OCI-LY3 (cell line): ENCODE measurements at regions not wholly inside any gene's neighbourhood (a gene's known extent, or its start where the extent isn't known, plus 50 kb on each side); places are given as distances from the start of the nearest gene placed in this dataset.

Source experiments
- EZH2phosphoT487 ChIP-seq: fragments of 200-600 bp; shearing (Covaris generic); IDR thresholded peaks from 2 replicates; pipeline ENCODE4 v1.6.1; 2018; ENCODE audit warnings: antibody characterized with exemption, mixed run types, low read depth
- TF ChIP-seq, protein P1 (sequence below): fragments of 200-600, 300-600 bp; sonication (generic); IDR thresholded peaks from 2 replicates; pipeline ENCODE4 v1.5.1; 2014; ENCODE audit warnings: antibody characterized with exemption, low read length, low read depth

DNA sequence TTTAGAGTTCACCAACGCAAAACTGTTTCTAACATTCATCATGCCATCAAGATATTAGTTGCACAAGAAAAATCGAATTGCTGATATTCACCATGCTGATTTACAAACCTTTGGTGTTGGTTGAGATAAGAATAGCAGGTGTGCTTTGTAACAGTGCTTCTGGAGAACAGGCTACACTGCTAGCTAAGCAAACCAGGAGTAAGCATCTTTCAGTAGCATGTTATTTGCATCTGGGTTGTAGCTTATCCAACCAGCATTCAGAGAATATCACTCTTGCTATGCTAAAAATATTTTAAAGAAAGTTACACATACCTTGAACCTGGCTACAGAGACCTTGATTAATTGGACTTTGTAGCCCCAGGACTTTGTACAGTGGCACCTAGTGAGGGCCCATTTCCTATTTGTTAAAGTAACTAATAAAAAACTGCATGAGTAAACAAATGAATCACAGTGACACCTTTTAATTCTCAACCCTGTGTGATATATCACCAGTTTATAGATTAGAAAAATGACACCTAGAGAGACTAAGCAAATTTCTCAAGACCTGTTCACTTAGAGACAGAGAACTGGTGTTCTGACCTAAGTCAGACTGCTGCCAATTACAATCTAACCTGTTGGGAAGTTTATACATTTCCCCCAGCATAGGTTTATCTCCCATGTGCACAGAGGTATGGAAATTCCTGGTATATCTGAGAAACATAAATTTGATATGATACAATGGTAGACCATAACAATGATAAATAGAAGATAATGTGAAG is 435.5 kb upstream of the TGFBR2 start:
- TF ChIP-seq, protein P1, sequence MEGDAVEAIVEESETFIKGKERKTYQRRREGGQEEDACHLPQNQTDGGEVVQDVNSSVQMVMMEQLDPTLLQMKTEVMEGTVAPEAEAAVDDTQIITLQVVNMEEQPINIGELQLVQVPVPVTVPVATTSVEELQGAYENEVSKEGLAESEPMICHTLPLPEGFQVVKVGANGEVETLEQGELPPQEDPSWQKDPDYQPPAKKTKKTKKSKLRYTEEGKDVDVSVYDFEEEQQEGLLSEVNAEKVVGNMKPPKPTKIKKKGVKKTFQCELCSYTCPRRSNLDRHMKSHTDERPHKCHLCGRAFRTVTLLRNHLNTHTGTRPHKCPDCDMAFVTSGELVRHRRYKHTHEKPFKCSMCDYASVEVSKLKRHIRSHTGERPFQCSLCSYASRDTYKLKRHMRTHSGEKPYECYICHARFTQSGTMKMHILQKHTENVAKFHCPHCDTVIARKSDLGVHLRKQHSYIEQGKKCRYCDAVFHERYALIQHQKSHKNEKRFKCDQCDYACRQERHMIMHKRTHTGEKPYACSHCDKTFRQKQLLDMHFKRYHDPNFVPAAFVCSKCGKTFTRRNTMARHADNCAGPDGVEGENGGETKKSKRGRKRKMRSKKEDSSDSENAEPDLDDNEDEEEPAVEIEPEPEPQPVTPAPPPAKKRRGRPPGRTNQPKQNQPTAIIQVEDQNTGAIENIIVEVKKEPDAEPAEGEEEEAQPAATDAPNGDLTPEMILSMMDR = no peak
- TF ChIP-seq EZH2phosphoT487 = no peak
